ENCODE measurements at regions not wholly inside any gene's neighbourhood (a gene's known extent, or its start where the extent isn't known, plus 50 kb on each side); places are given as distances from the start of the nearest gene placed in this dataset.

- no peak for DNase-seq (ENCODE audit: extremely low spot score)
- TF ChIP-seq, protein P1, sequence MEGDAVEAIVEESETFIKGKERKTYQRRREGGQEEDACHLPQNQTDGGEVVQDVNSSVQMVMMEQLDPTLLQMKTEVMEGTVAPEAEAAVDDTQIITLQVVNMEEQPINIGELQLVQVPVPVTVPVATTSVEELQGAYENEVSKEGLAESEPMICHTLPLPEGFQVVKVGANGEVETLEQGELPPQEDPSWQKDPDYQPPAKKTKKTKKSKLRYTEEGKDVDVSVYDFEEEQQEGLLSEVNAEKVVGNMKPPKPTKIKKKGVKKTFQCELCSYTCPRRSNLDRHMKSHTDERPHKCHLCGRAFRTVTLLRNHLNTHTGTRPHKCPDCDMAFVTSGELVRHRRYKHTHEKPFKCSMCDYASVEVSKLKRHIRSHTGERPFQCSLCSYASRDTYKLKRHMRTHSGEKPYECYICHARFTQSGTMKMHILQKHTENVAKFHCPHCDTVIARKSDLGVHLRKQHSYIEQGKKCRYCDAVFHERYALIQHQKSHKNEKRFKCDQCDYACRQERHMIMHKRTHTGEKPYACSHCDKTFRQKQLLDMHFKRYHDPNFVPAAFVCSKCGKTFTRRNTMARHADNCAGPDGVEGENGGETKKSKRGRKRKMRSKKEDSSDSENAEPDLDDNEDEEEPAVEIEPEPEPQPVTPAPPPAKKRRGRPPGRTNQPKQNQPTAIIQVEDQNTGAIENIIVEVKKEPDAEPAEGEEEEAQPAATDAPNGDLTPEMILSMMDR (IDR thresholded peaks at IDR 0.05; ENCODE audit: control extremely low read depth, extremely low read depth, low read depth, missing control alignments): no peak
- POLR2A ChIA-PET: no interaction called here
- CTCF ChIA-PET: no interaction called here
Observed at GRCh38 chr2:155836439-155836838, 496.1 kb downstream of the NR4A2 start.

- ChIA-PET POLR2A (no interaction called here), CTCF (no interaction called here)
- no peak for DNase-seq (ENCODE audit: extremely low spot score)
- TF ChIP-seq, protein P1 (IDR thresholded peaks at IDR 0.05; ENCODE audit: control extremely low read depth, extremely low read depth, low read depth, missing control alignments): no peak
Observed at GRCh38 chr2:155830817-155831579, 501.5 kb downstream of the NR4A2 start.

GRCh38 chr2:155830351-155830750, 502.2 kb downstream of the NR4A2 start:
- DNase-seq (ENCODE audit: extremely low spot score): no peak
- TF ChIP-seq, protein P1 (IDR thresholded peaks at IDR 0.05; ENCODE audit: control extremely low read depth, extremely low read depth, low read depth, missing control alignments): no peak
- ChIA-PET POLR2A (no interaction called here), CTCF (no interaction called here)

DNA sequence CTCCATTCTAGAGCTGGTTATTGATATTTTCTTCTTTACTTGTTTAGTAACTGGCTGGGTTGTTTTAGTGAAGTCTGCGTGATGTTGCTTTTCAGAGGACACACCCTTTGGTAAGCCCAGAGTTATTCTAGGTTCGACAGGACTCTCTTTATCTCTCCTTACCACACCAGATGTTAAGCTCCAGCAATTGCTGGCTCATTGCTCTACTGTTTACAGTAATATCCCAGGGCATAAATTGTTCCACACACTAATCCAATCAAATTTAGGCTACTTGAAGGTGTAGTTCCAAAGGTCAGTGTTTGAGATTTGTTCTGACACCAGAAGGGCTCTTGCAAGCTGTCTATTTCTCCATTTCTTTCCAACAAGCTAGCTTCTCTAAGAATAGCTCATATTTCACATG, 506.6 kb downstream of the NR4A2 start:
- DNase-seq (ENCODE audit: extremely low spot score): no peak
- TF ChIP-seq, protein P1 (IDR thresholded peaks at IDR 0.05; ENCODE audit: control extremely low read depth, extremely low read depth, low read depth, missing control alignments): no peak
- ChIA-PET CTCF (interaction anchor here (1.3 to 1.9 kb wide), 3 partner anchors 10 to 15 kb away, joined by 3 to 7 read pairs (median 4); no protein-coding TSS in a partner anchor), POLR2A (no interaction called here)

- ChIA-PET POLR2A (no interaction called here), CTCF (interaction anchor here (1.0 to 2.9 kb wide), 7 partner anchors 11 to 443 kb away, joined by 3 to 16 read pairs (median 7); no protein-coding TSS in a partner anchor)
- TF ChIP-seq, protein P1 (IDR thresholded peaks at IDR 0.05; ENCODE audit: control extremely low read depth, extremely low read depth, low read depth, missing control alignments): peak; percentile 62
- DNase-seq (ENCODE audit: extremely low spot score): peak; percentile 15
Observed at GRCh38 chr2:155815851-155816250, 516.7 kb downstream of the NR4A2 start.

DNA sequence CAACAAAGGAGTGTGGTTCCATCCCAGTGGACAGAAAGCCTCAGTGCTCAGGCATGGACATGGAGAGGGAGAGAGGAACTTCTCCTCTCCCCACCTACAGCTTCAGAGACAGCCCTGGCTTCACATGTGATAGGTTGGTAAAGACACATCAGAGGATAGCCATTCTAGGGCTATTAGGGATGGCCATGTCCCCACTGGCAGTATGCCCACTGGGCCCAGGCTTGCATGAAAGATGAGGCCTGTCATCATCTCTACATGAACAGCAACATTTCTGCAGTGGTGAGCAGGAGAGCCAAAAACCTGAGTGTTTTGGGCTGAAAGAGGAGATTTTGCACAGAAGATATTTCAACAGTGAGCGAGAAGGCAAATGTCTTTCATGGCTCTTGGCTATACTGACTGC, 517.2 kb downstream of the NR4A2 start:
- CTCF ChIA-PET: interaction anchor here (1.0 to 2.9 kb wide), 7 partner anchors 10 to 442 kb away, joined by 3 to 16 read pairs (median 7); no protein-coding TSS in a partner anchor
- no peak for DNase-seq (ENCODE audit: extremely low spot score)
- POLR2A ChIA-PET: no interaction called here
- TF ChIP-seq, protein P1 (IDR thresholded peaks at IDR 0.05; ENCODE audit: control extremely low read depth, extremely low read depth, low read depth, missing control alignments): no peak
